GM12891 (cell line): ENCODE measurements at regions not wholly inside any gene's neighbourhood (a gene's known extent, or its start where the extent isn't known, plus 50 kb on each side); places are given as distances from the start of the nearest gene placed in this dataset.
"Not testable (repeated sequence)": the region's sequence is repeated elsewhere in the genome, so short reads cannot be mapped to it uniquely, and the experiment has no call there.

ENCODE experiments used
- POLR2A ChIP-seq: IDR thresholded peaks from 2 replicates; pipeline ENCODE4 v1.6.1; 2011; ENCODE audit warnings: low read depth, low read length, control low read depth
- POLR2AphosphoS5 ChIP-seq: IDR thresholded peaks from 2 replicates; pipeline ENCODE4 v1.6.1; 2011; ENCODE audit warnings: low read depth, low read length, control low read depth

GRCh38 chr3:75260975-75261374 lies 403.2 kb upstream of the FRG2C start:
- TF ChIP-seq POLR2AphosphoS5, POLR2A: not testable (repeated sequence)
